GM13976 (cell line): ENCODE measurements at regions not wholly inside any gene's neighbourhood (a gene's known extent, or its start where the extent isn't known, plus 50 kb on each side); places are given as distances from the start of the nearest gene placed in this dataset.

Experiments used
- DNase-seq: peaks from one replicate; pipeline ENCODE4 v3.0.0; 2012; ENCODE audit warnings: low spot score
- CTCF ChIP-seq: IDR thresholded peaks from 2 replicates; pipeline ENCODE4 v1.5.1; 2012; ENCODE audit warnings: borderline replicate concordance, mild to moderate bottlenecking; ENCODE audit not compliant: insufficient read depth; ENCODE audit errors: extremely low read depth, missing control alignments, control extremely low read depth
- in situ Hi-C: fragments of 300-500 bp; cut with MboI; formaldehyde crosslinking; loops from one replicate; pipeline ENCODE4 v1.12.0; 2022; ENCODE audit warnings: low sequenced_read_pairs, mixed read lengths, inconsistent platforms; ENCODE audit not compliant: unreplicated experiment

GRCh38 chr6:150721418-150722266 is 122.0 kb downstream of the PLEKHG1 start:
- in situ Hi-C loops: no loop called here
- TF ChIP-seq CTCF: no peak
- DNase-seq: no peak

- no peak for DNase-seq
Observed at GRCh38 chr6:150722614-150723344, 123.1 kb downstream of the PLEKHG1 start.

GRCh38 chr6:150723345-150723658 is 123.6 kb downstream of the PLEKHG1 start:
- in situ Hi-C loops: no loop called here
- DNase-seq: no peak
- TF ChIP-seq CTCF: no peak

More at GRCh38 chr6:150722614-150723344, 123.1 kb downstream of the PLEKHG1 start:
- in situ Hi-C loops: no loop called here
- TF ChIP-seq CTCF: no peak

DNA sequence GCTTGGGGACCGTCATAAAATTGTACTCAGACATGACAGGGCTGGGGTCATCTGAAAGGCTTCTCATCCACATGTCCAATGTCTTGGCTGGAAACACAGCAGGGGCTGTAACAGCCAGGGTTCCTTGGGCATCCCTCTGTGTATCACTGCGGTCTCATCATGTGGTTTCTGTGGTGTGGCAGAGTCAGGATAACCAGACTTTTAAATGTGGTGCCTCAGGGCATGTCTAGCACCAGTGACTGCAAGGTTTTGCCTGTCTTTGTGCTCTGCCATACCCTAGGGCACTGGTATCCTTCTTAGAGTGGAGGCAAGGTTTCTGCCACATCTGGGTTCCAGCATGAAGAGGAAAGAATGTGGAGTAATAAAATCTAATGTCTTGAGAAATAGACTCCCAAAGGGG is 124.2 kb downstream of the PLEKHG1 start:
- no peak for TF ChIP-seq CTCF
- in situ Hi-C loops: no loop called here
- DNase-seq: no peak

- no peak for TF ChIP-seq CTCF
- no peak for DNase-seq
- in situ Hi-C loops: no loop called here
Observed at GRCh38 chr6:150725795-150726194, 126.1 kb downstream of the PLEKHG1 start.

- in situ Hi-C loops: no loop called here
- TF ChIP-seq CTCF: no peak
- no peak for DNase-seq
Observed at GRCh38 chr6:150729188-150729748, 129.6 kb downstream of the PLEKHG1 start.
